Stimulated activated CD4-positive, alpha-beta T cell treated with anti-CD3 and anti-CD28 coated beads, Interleukin-2, amount 100 ng/mL, for 4 hours (primary cell): ENCODE measurements at regions not wholly inside any gene's neighbourhood (a gene's known extent, or its start where the extent isn't known, plus 50 kb on each side); places are given as distances from the start of the nearest gene placed in this dataset.

ENCODE experiments used
- DNase-seq: peaks from one replicate; pipeline ENCODE4 v3.0.0-alpha.2; 2020; ENCODE audit warnings: low read depth

DNA sequence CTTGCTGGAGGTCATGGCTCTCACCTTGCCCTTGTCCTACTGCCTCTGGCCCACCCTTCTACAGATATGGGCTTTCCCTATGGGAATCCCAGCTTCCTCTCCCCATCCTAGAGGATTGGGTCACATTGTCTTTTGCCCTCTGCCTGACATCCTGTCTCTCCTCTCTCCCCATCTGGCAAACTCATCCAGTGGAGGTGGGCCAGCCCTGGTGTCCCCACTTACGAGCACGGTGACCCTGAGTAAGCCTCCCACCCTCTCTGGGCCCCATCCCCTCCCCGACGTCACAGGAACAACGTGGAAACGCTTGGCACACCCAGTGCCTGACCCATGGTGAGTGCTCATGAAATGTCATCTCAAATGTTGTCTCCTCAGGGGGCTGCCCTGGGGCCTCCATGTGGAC lies 56.1 kb upstream of the ID3 start:
- no peak for DNase-seq

DNA sequence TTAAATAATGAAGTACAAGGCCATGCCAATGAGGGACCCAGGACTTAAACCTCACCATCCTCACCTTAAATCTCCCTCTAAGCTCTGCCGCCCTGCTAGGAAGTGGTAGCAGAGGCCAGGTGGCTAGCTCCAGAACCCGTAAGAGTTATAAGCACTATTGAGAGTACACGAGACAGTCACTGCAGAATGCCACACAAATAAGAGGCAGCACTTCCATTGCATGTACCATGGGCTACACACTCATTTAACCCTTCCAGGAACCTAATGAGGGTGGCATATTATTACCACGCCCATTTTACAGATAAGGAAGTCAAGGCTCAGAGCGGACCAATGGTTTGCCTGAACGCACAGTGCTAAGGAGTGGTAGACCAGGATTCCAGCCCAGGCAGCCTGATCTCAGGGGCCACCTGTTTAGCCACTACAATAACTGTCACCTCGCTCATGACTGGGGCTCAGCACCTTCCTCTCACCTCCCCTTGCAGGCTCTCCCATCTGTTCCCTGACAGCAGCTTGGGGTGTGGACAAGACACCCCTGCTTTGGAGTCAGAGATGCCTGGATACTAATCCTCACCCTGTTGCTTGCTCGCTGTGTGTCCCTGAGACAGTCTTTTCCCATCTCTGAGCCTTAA lies 54.8 kb upstream of the ID3 start:
- no peak for DNase-seq

DNA sequence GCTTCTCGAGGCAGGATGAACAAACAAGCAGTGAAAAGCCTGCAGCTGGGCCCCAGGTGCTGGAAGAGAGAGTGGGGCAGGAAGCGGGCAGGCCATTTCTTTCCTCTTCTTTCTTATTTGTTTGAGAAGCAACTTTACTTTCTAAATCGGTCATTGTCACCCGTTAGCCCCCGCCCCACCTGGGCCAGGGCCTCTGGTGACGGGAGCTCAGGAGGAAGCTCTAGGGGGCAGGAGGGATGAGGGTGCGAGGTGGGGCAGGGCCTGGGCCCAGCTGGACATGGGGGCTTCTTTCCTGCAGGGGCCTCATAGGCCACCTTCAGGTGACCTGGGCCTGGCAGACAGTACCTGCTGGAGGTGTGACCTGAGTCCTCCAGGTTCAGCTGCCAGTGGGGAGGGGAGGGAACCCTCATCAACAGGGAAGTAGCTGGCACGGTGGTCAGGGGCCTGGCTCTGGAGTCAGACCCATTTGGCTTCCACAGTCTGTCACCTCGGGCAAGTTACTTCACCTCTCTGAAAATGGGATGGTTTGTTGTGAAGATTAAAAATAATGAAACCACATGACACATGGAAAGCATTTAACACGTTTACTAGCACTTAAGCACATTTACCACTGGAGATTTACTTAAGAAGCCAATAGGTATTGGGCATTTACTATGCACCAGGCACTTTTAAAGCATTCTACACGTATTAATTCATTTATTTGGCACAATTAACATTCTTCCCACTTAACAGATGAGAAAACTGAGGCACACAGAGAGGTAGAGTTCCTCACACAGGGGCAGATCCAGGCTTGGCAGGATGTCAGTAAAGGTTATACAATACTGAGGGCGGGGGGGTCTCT lies 54.1 kb upstream of the ID3 start:
- no peak for DNase-seq

DNA sequence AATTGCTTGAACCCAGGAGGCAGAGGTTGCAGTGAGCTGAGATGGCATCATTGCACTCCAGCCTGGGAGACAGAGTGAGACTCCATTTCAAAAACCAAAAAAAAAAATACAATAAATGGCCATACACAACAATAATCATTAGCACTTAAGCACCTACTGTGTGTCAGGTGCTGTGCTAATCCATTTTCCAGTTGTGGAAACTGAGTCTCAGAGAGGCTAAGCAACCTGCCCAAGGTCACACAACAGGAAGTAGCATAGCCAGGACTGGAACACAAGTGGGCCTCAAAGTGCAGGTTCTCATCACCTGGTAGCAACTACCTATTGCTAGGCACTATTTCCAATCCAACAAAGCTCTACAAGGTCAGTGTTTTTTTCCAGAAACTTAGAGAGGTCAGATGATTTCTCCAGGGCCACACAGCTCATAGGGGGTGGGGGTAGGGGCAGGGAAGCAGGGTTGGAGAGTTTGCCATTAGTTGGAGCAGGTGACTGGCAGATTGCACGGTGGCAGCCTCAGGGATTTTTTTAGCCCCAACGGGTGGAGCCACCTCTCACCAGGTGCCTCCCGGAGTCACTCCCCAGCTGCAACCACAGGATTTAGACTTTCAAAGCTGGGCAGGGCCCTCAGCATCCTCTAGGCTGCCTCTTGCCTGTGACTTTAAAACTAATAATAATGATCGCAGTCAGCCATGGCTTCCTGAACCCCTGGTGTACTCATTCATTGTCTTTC lies 52.5 kb upstream of the ID3 start:
- no peak for DNase-seq

DNA sequence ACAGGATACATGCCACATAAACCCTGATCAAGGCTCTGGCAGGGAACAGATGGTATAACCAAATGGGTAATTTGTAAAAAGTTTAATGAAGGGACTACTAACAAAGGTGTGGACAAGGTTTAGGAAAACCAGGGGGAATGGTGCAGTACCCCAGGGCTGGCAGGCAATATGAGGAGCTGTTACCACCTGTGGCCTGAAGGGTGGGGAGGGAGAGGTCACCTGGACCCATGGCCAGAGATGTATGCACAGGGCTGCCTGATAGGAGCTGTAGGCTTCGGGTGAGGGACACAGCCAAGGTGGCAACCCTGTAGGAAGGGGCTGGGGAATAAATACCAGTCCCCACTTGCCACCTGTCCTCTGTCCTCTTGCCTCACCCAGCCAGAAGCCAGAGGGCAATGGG lies 51.4 kb upstream of the ID3 start:
- no peak for DNase-seq

DNA sequence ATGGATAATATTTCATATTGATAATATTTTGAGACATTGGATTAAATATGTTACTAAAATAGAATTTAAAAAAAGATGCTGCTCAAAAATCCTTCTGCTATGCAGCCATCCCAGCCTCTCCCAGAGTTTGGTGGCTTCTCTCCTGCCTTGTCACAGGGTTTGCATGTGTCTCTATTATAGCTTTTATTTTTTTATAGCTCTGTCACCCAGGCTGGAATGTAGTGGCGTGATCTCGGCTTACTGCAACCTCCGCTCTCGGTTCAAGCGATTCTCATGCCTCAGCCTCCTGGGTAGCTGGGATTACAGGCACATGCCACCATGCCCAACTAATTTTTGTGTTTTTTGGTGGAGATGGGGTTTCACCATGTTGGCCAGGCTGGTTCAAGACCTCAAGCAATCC lies 50.7 kb upstream of the ID3 start:
- DNase-seq = no peak
